Vagina (tissue), 2 donors: ENCODE measurements at regions not wholly inside any gene's neighbourhood (a gene's known extent, or its start where the extent isn't known, plus 50 kb on each side); places are given as distances from the start of the nearest gene placed in this dataset.

Experiments
- DNase-seq, 2 donors: peaks; one replicate each; pipeline ENCODE4 v3.0.0-alpha.2; 2017; ENCODE audit errors: extremely low spot score in 2 of 2
- H3K27ac ChIP-seq: fragments of 200-600 bp; sonication (generic); one replicate; pipeline ENCODE4 v1.5.1; 2019
- H3K27me3 ChIP-seq: fragments of 200-600 bp; sonication (generic); one replicate; pipeline ENCODE4 v1.5.1; 2019
- H3K36me3 ChIP-seq, 2 donors: fragments of 200-600 bp; sonication (generic); one replicate each; pipeline ENCODE4 v1.5.1; 2017 to 2019
- H3K4me1 ChIP-seq: fragments of 200-600 bp; sonication (generic); one replicate; pipeline ENCODE4 v1.5.1; 2019
- H3K4me3 ChIP-seq, 2 donors: fragments of 200-600 bp; sonication (generic); 1 replicate in 1 of 2; 2 replicates in 1 of 2; pipeline ENCODE4 v1.5.1; 2016 to 2019
- H3K9me3 ChIP-seq: fragments of 200-600 bp; sonication (generic); one replicate; pipeline ENCODE4 v1.5.1; 2019
- CTCF ChIP-seq, 3 experiments: fragments of 450-650 bp in 2 of 3; fragments of 200-600 bp in 1 of 3; sonication (generic) in 1 of 3; IDR thresholded peaks; one replicate each; pipeline ENCODE4 v1.5.1; 2017 to 2019; ENCODE audit warnings: antibody characterized with exemption in 3 of 3, mild to moderate bottlenecking in 2 of 3, moderate library complexity in 2 of 3
- POLR2A ChIP-seq, 2 donors: fragments of 450-650 bp; IDR thresholded peaks; one replicate each; pipeline ENCODE4 v1.6.1; 2017; ENCODE audit warnings: antibody characterized with exemption in 2 of 2, mild to moderate bottlenecking in 2 of 2, moderate library complexity in 2 of 2
- POLR2AphosphoS5 ChIP-seq, 2 donors: sonication (generic); formaldehyde crosslinking; IDR thresholded peaks; one replicate each; pipeline ENCODE4 v1.9.0; 2017; ENCODE audit warnings: antibody characterized with exemption in 2 of 2, mild to moderate bottlenecking in 2 of 2, low read depth in 1 of 2; ENCODE audit not compliant: insufficient read depth in 1 of 2
- intact Hi-C: fragments of 100-400 bp; cut with DNase I; formaldehyde crosslinking; loops from one replicate; pipeline ENCODE4 v1.15.1; 2023

- H3K9me3 ChIP-seq, result no peaks in the 10 kb centered on the region
- H3K27me3 ChIP-seq, result no peaks in the 10 kb centered on the region
- H3K27ac ChIP-seq, result no peak overlapping the region
- DNase-seq, result no peak
- intact Hi-C loops, result no loop called here
- no peak overlapping the region for H3K4me3 ChIP-seq
- no peak for TF ChIP-seq CTCF (IDR thresholded peaks at IDR 0.05)
- TF ChIP-seq POLR2A (IDR thresholded peaks at IDR 0.05), result no peak
- TF ChIP-seq POLR2AphosphoS5 (IDR thresholded peaks at IDR 0.05; ENCODE audit: insufficient read depth in 1 of 2, low read depth in 1 of 2), result no peak
- H3K4me1 ChIP-seq, result no peaks in the 10 kb centered on the region
- H3K36me3 ChIP-seq, result no peaks in the 10 kb centered on the region
Observed at GRCh38 chr5:107808671-107809137, 138.0 kb upstream of the EFNA5 start.

- H3K36me3 ChIP-seq, result no peaks in the 10 kb centered on the region
- no peak overlapping the region for H3K4me3 ChIP-seq
- H3K27me3 ChIP-seq, result no peaks in the 10 kb centered on the region
- intact Hi-C loops, result no loop called here
- no peaks in the 10 kb centered on the region for H3K9me3 ChIP-seq
- H3K27ac ChIP-seq, result no peak overlapping the region
- no peaks in the 10 kb centered on the region for H3K4me1 ChIP-seq
- DNase-seq, result no peak
- TF ChIP-seq CTCF (IDR thresholded peaks at IDR 0.05), result no peak
- TF ChIP-seq POLR2AphosphoS5 (IDR thresholded peaks at IDR 0.05; ENCODE audit: insufficient read depth in 1 of 2, low read depth in 1 of 2), result no peak
- no peak for TF ChIP-seq POLR2A (IDR thresholded peaks at IDR 0.05)
Observed at GRCh38 chr5:107807431-107807830, 136.7 kb upstream of the EFNA5 start.

- Histone ChIP-seq H3K27ac (no peak overlapping the region), H3K9me3 (no peaks in the 10 kb centered on the region), H3K36me3 (no peaks in the 10 kb centered on the region), H3K4me1 (no peaks in the 10 kb centered on the region), H3K27me3 (no peaks in the 10 kb centered on the region), H3K4me3 (no peak overlapping the region)
- intact Hi-C loops, result no loop called here
- DNase-seq, result no peak
- TF ChIP-seq POLR2AphosphoS5 (IDR thresholded peaks at IDR 0.05; ENCODE audit: insufficient read depth in 1 of 2, low read depth in 1 of 2), result no peak
- no peak for TF ChIP-seq CTCF (IDR thresholded peaks at IDR 0.05)
- no peak for TF ChIP-seq POLR2A (IDR thresholded peaks at IDR 0.05)
Observed at GRCh38 chr5:107806705-107807104, 136.0 kb upstream of the EFNA5 start.

GRCh38 chr5:107806271-107806670 is 135.5 kb upstream of the EFNA5 start:
- H3K27ac ChIP-seq, result no peak overlapping the region
- no peaks in the 10 kb centered on the region for H3K27me3 ChIP-seq
- H3K9me3 ChIP-seq, result no peaks in the 10 kb centered on the region
- intact Hi-C loops, result no loop called here
- DNase-seq, result no peak
- TF ChIP-seq POLR2AphosphoS5 (IDR thresholded peaks at IDR 0.05; ENCODE audit: insufficient read depth in 1 of 2, low read depth in 1 of 2) (no peak), CTCF (IDR thresholded peaks at IDR 0.05) (no peak), POLR2A (IDR thresholded peaks at IDR 0.05) (no peak)
- H3K36me3 ChIP-seq, result no peaks in the 10 kb centered on the region
- no peak overlapping the region for H3K4me3 ChIP-seq
- no peaks in the 10 kb centered on the region for H3K4me1 ChIP-seq

GRCh38 chr5:107805824-107806223 is 135.1 kb upstream of the EFNA5 start:
- Histone ChIP-seq H3K27ac (no peak overlapping the region), H3K27me3 (no peaks in the 10 kb centered on the region), H3K4me1 (no peaks in the 10 kb centered on the region), H3K9me3 (no peaks in the 10 kb centered on the region), H3K36me3 (no peaks in the 10 kb centered on the region), H3K4me3 (no peak overlapping the region)
- intact Hi-C loops, result no loop called here
- no peak for DNase-seq
- TF ChIP-seq POLR2AphosphoS5 (IDR thresholded peaks at IDR 0.05; ENCODE audit: insufficient read depth in 1 of 2, low read depth in 1 of 2) (no peak), CTCF (IDR thresholded peaks at IDR 0.05) (no peak), POLR2A (IDR thresholded peaks at IDR 0.05) (no peak)
